MCF 10A (cell line): ENCODE measurements at regions not wholly inside any gene's neighbourhood (a gene's known extent, or its start where the extent isn't known, plus 50 kb on each side); places are given as distances from the start of the nearest gene placed in this dataset.
A peak's percentile ranks its signal among the peaks of the same experiment; 100 is the strongest.

Source experiments
- BruUV-seq: library from RNA; stranded (reverse); fragments of 400-500 nt; replicated peaks from 2 replicates; lab custom pipeline; 2021; lab: Mats Ljungman, UMichigan
- CTCF ChIA-PET: fragments of 300-600 bp; sonication (Branson Sonifier 250); formaldehyde crosslinking; extraction: SDS; loops from one replicate; lab custom pipeline; 2021; ENCODE audit warnings: antibody characterized with exemption, inconsistent platforms; lab: Yijun Ruan, JAX
- POLR2A ChIA-PET: fragments of 300-600, 350-650 bp; sonication (Branson Sonifier 250); formaldehyde crosslinking; extraction: SDS; loops from one replicate; lab custom pipeline; 2020; ENCODE audit warnings: antibody characterized with exemption, inconsistent platforms; lab: Yijun Ruan, JAX
- DNase-seq: peaks from one replicate; pipeline ENCODE4 v3.0.0-alpha.2; 2018; ENCODE audit not compliant: unreplicated experiment
- H3K27ac Mint-ChIP-seq: one replicate; pipeline ENCODE4 v1.8.0; 2022; ENCODE audit warnings: mild to moderate bottlenecking, low read depth, mixed read lengths; ENCODE audit not compliant: unreplicated experiment
- H3K27me3 Mint-ChIP-seq: one replicate; pipeline ENCODE4 v1.8.0; 2022; ENCODE audit warnings: mixed read lengths; ENCODE audit not compliant: insufficient read depth, unreplicated experiment
- H3K36me3 Mint-ChIP-seq: one replicate; pipeline ENCODE4 v1.8.0; 2022; ENCODE audit warnings: mild to moderate bottlenecking, moderate library complexity, mixed read lengths; ENCODE audit not compliant: insufficient read depth, unreplicated experiment
- H3K4me1 Mint-ChIP-seq: one replicate; pipeline ENCODE4 v1.8.0; 2022; ENCODE audit warnings: mixed read lengths; ENCODE audit not compliant: insufficient read depth, unreplicated experiment
- H3K4me3 Mint-ChIP-seq: one replicate; pipeline ENCODE4 v1.8.0; 2022; ENCODE audit warnings: mild to moderate bottlenecking, moderate library complexity, mixed read lengths; ENCODE audit not compliant: unreplicated experiment
- H3K9me3 Mint-ChIP-seq: one replicate; pipeline ENCODE4 v1.8.0; 2022; ENCODE audit warnings: mixed read lengths; ENCODE audit not compliant: unreplicated experiment
- intact Hi-C: fragments of 100-400 bp; cut with micrococcal nuclease; formaldehyde crosslinking; loops from 2 replicates; pipeline ENCODE4 v1.14.1; 2022
- TF ChIP-seq, protein P1 (sequence below): fragments of 200-600 bp; IDR thresholded peaks from one replicate; pipeline ENCODE4 v1.8.0; 2022; ENCODE audit warnings: antibody characterized with exemption, mild to moderate bottlenecking; ENCODE audit not compliant: unreplicated experiment

DNA sequence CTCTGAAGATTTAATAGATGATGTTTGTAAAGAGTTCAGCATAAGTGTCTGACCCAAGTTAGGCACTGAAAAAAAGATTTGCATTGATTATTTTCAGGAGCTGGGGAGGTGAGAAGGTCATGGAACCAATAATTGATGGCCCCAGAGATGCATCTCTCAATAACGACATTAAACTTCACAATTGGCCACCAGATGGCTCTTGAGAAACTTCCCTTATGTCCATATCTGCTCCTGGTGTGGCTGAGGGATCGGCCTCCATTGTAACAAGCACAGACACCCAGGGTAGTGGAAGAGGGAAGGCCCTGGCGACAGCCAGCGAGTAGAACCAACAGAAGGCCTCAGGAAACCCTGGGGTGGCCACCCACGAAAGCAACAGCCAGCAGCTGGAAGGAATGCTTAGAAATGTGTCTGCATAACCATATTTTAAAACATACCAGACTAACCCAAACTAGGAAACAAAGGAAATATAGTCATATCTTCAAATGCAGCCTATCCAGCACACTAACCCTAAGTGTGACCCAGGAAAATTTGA lies 536.7 kb downstream of the SOX2 start:
- Mint-ChIP-seq H3K36me3 (no peaks in the 10 kb centered on the region), H3K4me3 (no peak overlapping the region), H3K4me1 (peaks cover 5% of the 10 kb centered on the region), H3K27me3 (no peaks in the 10 kb centered on the region), H3K9me3 (no peaks in the 10 kb centered on the region), H3K27ac (no peak overlapping the region)
- TF ChIP-seq, protein P1, sequence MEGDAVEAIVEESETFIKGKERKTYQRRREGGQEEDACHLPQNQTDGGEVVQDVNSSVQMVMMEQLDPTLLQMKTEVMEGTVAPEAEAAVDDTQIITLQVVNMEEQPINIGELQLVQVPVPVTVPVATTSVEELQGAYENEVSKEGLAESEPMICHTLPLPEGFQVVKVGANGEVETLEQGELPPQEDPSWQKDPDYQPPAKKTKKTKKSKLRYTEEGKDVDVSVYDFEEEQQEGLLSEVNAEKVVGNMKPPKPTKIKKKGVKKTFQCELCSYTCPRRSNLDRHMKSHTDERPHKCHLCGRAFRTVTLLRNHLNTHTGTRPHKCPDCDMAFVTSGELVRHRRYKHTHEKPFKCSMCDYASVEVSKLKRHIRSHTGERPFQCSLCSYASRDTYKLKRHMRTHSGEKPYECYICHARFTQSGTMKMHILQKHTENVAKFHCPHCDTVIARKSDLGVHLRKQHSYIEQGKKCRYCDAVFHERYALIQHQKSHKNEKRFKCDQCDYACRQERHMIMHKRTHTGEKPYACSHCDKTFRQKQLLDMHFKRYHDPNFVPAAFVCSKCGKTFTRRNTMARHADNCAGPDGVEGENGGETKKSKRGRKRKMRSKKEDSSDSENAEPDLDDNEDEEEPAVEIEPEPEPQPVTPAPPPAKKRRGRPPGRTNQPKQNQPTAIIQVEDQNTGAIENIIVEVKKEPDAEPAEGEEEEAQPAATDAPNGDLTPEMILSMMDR = no peak
- intact Hi-C loops = no loop called here
- BruUV-seq = no TSS peak
- ChIA-PET POLR2A (no interaction called here), CTCF (interaction anchor here (0.5 to 1.3 kb wide), 4 partner anchors 15 to 539 kb away, joined by 3 to 5 read pairs (median 4); no protein-coding TSS in a partner anchor)
- DNase-seq = peak; percentile 14

DNA sequence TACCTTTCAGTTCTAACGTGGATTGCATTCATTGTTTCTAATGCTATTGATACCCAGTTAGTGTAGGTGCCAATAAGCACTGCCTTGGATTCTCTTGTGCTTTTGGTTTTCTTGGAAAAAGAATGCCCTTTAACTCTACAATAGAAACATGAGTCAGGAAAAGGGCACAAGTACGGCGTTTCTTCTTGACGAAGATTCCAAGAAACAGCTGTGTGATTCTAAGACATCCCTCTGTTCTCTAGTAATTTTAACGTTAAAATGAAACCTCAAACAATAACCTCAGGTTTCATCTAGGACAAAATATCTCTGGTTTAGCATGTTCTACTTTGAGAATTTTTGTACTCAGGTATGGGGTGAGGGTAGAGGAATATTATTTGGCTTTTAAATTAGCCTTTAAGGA lies 540.5 kb upstream of the ATP11B start:
- Mint-ChIP-seq H3K27me3 (no peaks in the 10 kb centered on the region), H3K9me3 (no peaks in the 10 kb centered on the region), H3K27ac (no peak overlapping the region), H3K4me3 (no peak overlapping the region), H3K4me1 (no peaks in the 10 kb centered on the region), H3K36me3 (no peaks in the 10 kb centered on the region)
- no peak for DNase-seq
- intact Hi-C loops = loop anchor here (10.0 kb wide), 2 partner anchors 688 to 928 kb away; no protein-coding TSS in a partner anchor
- BruUV-seq = no TSS peak
- ChIA-PET CTCF (interaction anchor here (0.6 to 1.6 kb wide), 4 partner anchors 319 to 551 kb away, joined by 3 to 4 read pairs (median 4); no protein-coding TSS in a partner anchor), POLR2A (no interaction called here)
- TF ChIP-seq, protein P1 = no peak

DNA sequence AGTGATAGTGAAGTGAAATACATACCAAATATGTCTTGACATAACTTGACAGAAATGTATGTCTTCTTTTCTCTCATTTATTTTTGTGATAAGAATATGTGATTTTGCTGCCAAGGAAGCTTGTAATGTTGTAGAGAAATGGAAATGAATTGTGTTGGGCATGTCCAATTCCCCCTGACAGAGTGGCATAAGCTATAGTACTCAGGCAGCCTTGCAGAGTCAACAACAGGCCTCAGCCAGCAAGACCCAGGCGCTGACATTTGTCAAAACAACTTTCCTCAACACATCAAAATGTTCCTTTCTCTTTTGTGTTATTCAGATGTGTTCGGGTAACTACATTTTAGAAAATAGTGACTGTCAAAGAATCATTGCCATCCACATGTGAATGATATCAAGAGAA lies 538.1 kb upstream of the ATP11B start:
- TF ChIP-seq, protein P1 = no peak
- Mint-ChIP-seq H3K27ac (no peak overlapping the region), H3K4me1 (peaks cover 5% of the 10 kb centered on the region), H3K9me3 (no peaks in the 10 kb centered on the region), H3K36me3 (no peaks in the 10 kb centered on the region), H3K27me3 (no peaks in the 10 kb centered on the region), H3K4me3 (no peak overlapping the region)
- POLR2A ChIA-PET = interaction anchor here (0.6 kb wide), 1 partner anchor 13 kb away, joined by 3 read pairs; no protein-coding TSS in a partner anchor
- BruUV-seq = no TSS peak
- intact Hi-C loops = loop anchor here (5.0 to 10.0 kb wide), 4 partner anchors 237 to 1043 kb away; no protein-coding TSS in a partner anchor
- DNase-seq = no peak
- CTCF ChIA-PET = interaction anchor here (1.3 to 1.8 kb wide), 2 partner anchors 307 to 551 kb away, joined by 4 to 6 read pairs; no protein-coding TSS in a partner anchor

DNA sequence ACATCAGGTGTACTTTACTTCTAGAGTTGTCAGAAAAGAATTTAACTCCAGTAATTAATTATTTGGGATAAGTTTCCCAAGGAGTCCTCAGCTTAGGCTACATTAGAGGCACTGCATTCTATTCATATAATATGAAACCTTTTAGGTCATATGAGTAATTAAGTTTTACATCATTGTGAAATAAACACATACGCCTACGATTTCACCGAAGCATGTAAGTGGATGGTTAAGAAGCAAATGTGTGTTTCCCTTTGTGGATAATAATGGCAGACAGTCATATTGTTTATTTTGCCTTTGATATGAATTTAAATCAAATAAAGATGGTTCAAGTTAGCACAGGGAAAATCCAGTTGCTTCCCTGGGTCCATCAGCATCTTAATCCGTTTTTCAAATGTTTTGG lies 535.9 kb upstream of the ATP11B start:
- ChIA-PET POLR2A (interaction anchor here (0.6 kb wide), 1 partner anchor 83 kb away, joined by 3 read pairs; no protein-coding TSS in a partner anchor), CTCF (interaction anchor here (0.6 to 1.1 kb wide), 7 partner anchors 254 to 1332 kb away, joined by 3 read pairs; no protein-coding TSS in a partner anchor)
- Mint-ChIP-seq H3K9me3 (no peaks in the 10 kb centered on the region), H3K4me3 (no peak overlapping the region), H3K4me1 (peaks cover 5% of the 10 kb centered on the region), H3K27ac (no peak overlapping the region), H3K36me3 (no peaks in the 10 kb centered on the region), H3K27me3 (no peaks in the 10 kb centered on the region)
- intact Hi-C loops = loop anchor here (5.0 to 10.0 kb wide), 4 partner anchors 235 to 1045 kb away; no protein-coding TSS in a partner anchor
- no TSS peak for BruUV-seq
- DNase-seq = no peak
- TF ChIP-seq, protein P1 = no peak
